ENCODE measurements at regions not wholly inside any gene's neighbourhood (a gene's known extent, or its start where the extent isn't known, plus 50 kb on each side); places are given as distances from the start of the nearest gene placed in this dataset.
"Not testable (repeated sequence)": the region's sequence is repeated elsewhere in the genome, so short reads cannot be mapped to it uniquely, and the experiment has no call there.

- DNase-seq: no peak
Observed at GRCh38 chr12:38484821-38485449, 168.4 kb downstream of the ALG10B start.

- DNase-seq: no peak
Observed at GRCh38 chr12:38488866-38489265, 172.3 kb downstream of the ALG10B start.

- DNase-seq: no peak
Observed at GRCh38 chr12:38490073-38490472, 173.5 kb downstream of the ALG10B start.

GRCh38 chr12:38490941-38491340, 174.4 kb downstream of the ALG10B start:
- DNase-seq: no peak

- DNase-seq: no peak
Observed at GRCh38 chr12:38501481-38501880, 184.9 kb downstream of the ALG10B start.

- DNase-seq: no peak
Observed at GRCh38 chr12:38501991-38502390, 185.4 kb downstream of the ALG10B start.

GRCh38 chr12:38502415-38502814, 185.8 kb downstream of the ALG10B start:
- no peak for DNase-seq

GRCh38 chr12:38507839-38508238, 191.3 kb downstream of the ALG10B start:
- no peak for DNase-seq

GRCh38 chr12:38508246-38508645, 191.7 kb downstream of the ALG10B start:
- no peak for DNase-seq

GRCh38 chr12:38515912-38516311, 199.3 kb downstream of the ALG10B start:
- no peak for DNase-seq

- DNase-seq: no peak
Observed at GRCh38 chr12:38516418-38516817, 199.8 kb downstream of the ALG10B start.

GRCh38 chr12:38523920-38524319, 207.3 kb downstream of the ALG10B start:
- no peak for DNase-seq

GRCh38 chr12:38527631-38528030, 211.1 kb downstream of the ALG10B start:
- DNase-seq: no peak

- no peak for DNase-seq
Observed at GRCh38 chr12:38528527-38528926, 212.0 kb downstream of the ALG10B start.

GRCh38 chr12:38529281-38529680, 212.7 kb downstream of the ALG10B start:
- DNase-seq: not testable (repeated sequence)

GRCh38 chr12:38538319-38538718, 221.7 kb downstream of the ALG10B start:
- no peak for DNase-seq

- DNase-seq: no peak
Observed at GRCh38 chr12:38540156-38540555, 223.6 kb downstream of the ALG10B start.

GRCh38 chr12:38541849-38542248, 225.3 kb downstream of the ALG10B start:
- DNase-seq: no peak

- no peak for DNase-seq
Observed at GRCh38 chr12:38543151-38543550, 226.6 kb downstream of the ALG10B start.

GRCh38 chr12:38544330-38545066, 227.9 kb downstream of the ALG10B start:
- no peak for DNase-seq

- no peak for DNase-seq
Observed at GRCh38 chr12:38547586-38547985, 231.0 kb downstream of the ALG10B start.

- no peak for DNase-seq
Observed at GRCh38 chr12:38555620-38556591, 239.3 kb downstream of the ALG10B start.

GRCh38 chr12:38556647-38557046, 240.1 kb downstream of the ALG10B start:
- DNase-seq: no peak

Data from CD4-positive, alpha-beta T cell treated with Interleukin-15 for 1 hour (primary cell).